PC-3 (cell line): ENCODE measurements at regions not wholly inside any gene's neighbourhood (a gene's known extent, or its start where the extent isn't known, plus 50 kb on each side); places are given as distances from the start of the nearest gene placed in this dataset.

Source experiments
- EZH2 ChIP-seq: fragments of 300-600 bp; sonication (generic); IDR thresholded peaks from one replicate; pipeline ENCODE4 v1.6.1; 2017; ENCODE audit warnings: antibody characterized with exemption, mild to moderate bottlenecking, low read length; ENCODE audit not compliant: unreplicated experiment
- EZH2phosphoT487 ChIP-seq: fragments of 300-600 bp; sonication (generic); IDR thresholded peaks from 2 replicates; pipeline ENCODE4 v1.6.1; 2018; ENCODE audit warnings: mild to moderate bottlenecking, antibody characterized with exemption, low read length, borderline replicate concordance
- TF ChIP-seq, protein P1 (sequence below): fragments of 300-600 bp; sonication (generic); conservative IDR thresholded peaks from 2 replicates; pipeline ENCODE4 v1.5.1; 2017; ENCODE audit warnings: antibody characterized with exemption, low read depth, mild to moderate bottlenecking, low read length

DNA sequence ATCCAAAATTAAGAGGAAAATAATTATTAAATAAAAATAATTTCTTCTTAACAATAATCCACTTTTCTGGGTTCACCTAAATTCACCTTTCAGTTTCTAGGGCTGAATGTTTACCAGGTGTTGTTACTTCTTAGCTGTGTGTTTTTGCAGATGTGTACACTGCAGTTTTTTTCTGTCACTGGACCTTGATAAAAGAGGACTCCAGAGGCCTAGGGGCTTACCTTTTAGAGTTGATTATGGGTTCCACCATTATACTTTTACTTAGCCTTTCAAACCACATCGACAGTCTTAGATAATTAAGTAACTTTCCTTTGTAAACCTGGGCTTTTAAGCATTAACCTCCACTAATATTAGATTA lies 766.5 kb downstream of the BCKDHB start:
- TF ChIP-seq EZH2 (no peak), EZH2phosphoT487 (no peak)
- TF ChIP-seq, protein P1, sequence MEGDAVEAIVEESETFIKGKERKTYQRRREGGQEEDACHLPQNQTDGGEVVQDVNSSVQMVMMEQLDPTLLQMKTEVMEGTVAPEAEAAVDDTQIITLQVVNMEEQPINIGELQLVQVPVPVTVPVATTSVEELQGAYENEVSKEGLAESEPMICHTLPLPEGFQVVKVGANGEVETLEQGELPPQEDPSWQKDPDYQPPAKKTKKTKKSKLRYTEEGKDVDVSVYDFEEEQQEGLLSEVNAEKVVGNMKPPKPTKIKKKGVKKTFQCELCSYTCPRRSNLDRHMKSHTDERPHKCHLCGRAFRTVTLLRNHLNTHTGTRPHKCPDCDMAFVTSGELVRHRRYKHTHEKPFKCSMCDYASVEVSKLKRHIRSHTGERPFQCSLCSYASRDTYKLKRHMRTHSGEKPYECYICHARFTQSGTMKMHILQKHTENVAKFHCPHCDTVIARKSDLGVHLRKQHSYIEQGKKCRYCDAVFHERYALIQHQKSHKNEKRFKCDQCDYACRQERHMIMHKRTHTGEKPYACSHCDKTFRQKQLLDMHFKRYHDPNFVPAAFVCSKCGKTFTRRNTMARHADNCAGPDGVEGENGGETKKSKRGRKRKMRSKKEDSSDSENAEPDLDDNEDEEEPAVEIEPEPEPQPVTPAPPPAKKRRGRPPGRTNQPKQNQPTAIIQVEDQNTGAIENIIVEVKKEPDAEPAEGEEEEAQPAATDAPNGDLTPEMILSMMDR: no peak
